DOHH2 (cell line): ENCODE measurements at regions not wholly inside any gene's neighbourhood (a gene's known extent, or its start where the extent isn't known, plus 50 kb on each side); places are given as distances from the start of the nearest gene placed in this dataset.

ENCODE experiments used
- CTCF ChIP-seq: fragments of 200-600 bp; sonication (generic); IDR thresholded peaks from one replicate; pipeline ENCODE4 v1.5.1; 2014; ENCODE audit warnings: antibody characterized with exemption, mild to moderate bottlenecking, low read depth, low read length; ENCODE audit not compliant: poor library complexity, severe bottlenecking
- EZH2phosphoT487 ChIP-seq: fragments of 200-600 bp; sonication (generic); IDR thresholded peaks from 2 replicates; pipeline ENCODE4 v1.6.1; 2017; ENCODE audit warnings: borderline replicate concordance, mild to moderate bottlenecking, antibody characterized with exemption, low read length, moderate library complexity, mixed read lengths

- no peak for TF ChIP-seq CTCF
- no peak for TF ChIP-seq EZH2phosphoT487
Measured at GRCh38 chr1:88284066-88284465, 400.0 kb upstream of the PKN2 start.
